Inflammatory macrophage treated with lipopolysaccharide for 1 hour (primary cell): ENCODE measurements at regions not wholly inside any gene's neighbourhood (a gene's known extent, or its start where the extent isn't known, plus 50 kb on each side); places are given as distances from the start of the nearest gene placed in this dataset.
"Not testable (repeated sequence)": the region's sequence is repeated elsewhere in the genome, so short reads cannot be mapped to it uniquely, and the experiment has no call there.

Experiments
- DNase-seq, 2 donors: peaks; one replicate each; pipeline ENCODE4 v3.0.0-alpha.2; 2020 to 2022

DNA sequence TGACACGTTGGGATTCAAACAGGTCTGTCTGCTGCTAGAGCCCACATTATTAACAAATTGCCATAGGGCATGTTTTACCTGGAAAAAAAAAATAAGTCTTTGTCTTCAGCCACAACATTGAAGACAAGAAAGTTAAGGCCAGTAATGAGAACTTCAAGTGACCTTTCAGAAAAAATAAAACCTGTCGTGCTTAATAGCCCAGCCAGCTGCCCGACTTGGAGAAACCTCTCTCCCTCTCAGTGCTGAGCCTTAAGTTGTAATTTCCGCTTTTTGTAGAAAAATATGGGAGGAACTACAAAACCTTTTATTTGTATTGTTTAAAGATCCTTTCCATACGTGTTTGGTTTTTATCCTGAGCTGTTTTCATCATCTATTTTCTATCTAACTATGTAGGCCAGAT, 454.3 kb upstream of the SLITRK6 start:
- DNase-seq = not testable (repeated sequence)

DNA sequence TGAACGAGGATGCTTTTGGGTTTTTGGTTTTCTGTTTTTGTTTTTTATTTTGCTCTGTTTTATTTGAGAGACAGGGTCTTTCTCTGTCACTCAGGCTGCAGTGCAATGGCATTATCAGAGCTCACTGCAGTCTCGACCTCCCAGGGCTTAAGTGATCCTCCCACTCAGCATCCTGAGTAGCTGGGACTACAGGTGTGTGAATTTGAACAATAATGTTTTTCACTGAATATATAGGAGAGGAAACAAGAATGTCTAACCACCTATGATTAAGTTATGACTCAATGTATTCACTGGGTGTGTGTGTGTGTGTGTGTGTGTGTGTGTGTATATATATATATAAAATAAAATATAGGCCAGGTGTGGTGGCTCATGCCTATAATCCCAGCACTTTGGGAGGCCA, 456.6 kb upstream of the SLITRK6 start:
- not testable (repeated sequence) for DNase-seq

DNA sequence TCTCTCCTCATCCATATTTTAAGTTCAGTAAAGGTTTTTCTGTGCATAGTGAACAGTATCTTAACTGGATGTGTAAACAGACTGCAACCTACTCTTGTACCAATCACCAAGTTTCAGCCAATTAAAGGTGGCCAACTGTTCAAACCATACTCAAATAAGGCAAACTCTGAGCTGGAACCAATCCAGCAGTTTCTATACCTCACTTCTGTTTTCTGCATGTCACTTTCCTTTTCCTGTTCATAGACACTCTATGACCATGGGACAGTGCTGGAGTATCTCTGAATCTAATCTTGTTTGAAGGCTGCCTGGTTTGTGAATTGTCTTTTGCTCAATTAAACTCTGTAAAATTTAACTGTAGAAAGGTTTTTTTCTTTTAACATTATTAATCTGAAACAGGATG, 470.3 kb upstream of the SLITRK6 start:
- no peak for DNase-seq

DNA sequence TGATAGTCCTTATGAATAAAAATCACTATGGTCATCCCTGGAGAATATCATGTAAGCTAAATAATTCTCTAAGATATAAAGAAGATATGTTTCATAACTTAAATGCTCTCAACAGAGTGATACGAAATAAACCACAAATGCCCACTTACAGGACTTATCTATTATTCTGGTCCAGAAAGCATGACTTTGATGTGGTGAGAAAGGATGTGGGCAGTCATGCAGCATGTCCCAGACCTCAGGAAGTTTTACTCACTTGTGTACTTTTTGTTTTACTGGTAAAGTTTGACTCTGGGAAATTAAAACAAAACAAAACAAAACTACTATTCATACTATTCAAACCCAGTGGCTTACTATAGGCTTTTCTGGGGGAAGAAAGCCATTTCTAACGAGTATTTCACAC, 483.2 kb upstream of the SLITRK6 start:
- DNase-seq = no peak

DNA sequence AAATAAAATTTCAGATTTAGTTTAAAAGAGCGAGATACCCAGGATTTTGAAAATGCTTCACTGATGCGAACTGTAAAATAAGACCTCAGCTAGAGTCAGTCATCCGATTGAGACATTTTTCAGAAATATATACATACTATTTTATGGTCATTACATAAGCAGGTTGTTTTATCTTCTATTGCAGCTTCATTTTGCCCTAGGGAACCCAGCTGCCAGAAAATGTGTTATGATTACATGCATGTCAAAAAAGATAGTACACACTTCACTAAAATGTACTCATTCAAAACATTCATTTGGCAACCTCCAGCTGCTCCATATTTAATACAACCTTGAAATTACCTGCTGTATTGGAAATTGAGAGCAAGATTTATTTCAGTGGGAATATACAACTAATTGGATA, 483.8 kb upstream of the SLITRK6 start:
- no peak for DNase-seq

DNA sequence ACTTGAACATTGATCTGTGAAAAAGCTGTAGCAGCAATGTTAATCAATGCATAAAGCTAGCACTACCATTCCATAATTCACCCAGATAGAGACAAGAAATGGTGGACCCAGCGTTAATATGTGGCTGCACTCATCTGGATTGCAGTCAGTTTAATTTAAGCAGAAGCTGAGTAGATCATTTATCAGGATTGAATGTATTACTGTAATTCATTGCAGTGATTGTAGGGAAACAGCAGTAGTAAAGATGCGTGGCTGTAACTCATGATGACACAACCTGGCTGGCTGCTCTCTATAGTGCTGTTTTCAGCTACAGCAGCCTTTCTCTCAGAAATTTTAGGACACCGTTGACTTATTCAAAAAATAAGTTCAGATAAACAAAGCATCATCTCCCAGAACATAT, 499.5 kb upstream of the SLITRK6 start:
- DNase-seq = no peak

DNA sequence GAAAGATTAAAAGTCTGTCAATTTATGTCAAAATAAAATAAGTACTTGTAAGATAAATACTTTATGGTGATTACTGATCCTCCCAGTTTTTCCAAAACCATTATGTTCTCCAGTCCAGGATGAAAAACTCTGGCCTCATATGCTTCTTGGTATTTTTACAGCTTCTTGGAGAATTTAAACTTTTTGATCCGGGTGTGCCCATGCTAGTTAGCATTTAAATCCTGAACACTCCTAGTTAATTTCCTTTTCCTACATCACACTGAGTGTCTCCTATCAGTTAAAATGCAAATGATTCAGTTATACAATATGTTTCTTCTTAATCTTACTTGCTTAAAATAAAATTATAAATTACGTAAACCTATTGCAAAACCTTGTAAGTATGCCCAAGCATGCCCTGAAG, 499.9 kb upstream of the SLITRK6 start:
- DNase-seq = no peak

DNA sequence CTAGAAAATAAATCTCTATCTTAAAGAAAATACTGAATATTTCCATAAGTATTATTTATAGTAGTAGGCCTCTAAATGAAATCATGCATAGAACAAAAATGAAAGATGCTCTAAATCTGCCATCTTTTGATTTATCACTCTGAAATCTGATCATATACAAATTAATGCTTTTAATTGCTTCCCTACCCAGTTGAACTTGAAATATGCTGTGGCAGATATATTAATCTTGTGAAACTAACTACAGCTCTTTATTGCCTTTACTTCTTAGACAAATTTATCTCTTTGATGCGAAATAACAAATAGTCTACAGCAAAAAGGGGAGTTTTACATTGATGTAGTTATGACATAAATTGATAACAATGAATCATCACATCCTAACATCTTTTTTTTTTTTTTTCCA, 510.7 kb upstream of the SLITRK6 start:
- no peak for DNase-seq

DNA sequence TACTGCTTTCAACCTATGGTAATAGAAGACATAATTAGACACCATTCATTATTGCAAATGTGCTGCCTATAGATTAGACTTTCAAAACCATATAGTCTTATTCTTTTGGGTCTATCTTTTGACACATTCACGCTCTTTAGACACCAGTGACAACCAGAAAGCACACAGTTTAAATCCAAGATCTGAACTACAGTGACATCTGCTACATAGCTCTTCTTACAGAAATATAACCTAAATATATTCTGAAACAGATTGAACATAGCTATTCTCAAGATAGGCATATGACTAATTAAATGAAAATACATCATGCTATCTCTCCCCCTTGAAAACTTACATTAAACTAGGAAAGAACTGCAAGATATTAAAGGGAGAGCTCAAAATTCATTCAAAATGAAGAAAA, 514.2 kb upstream of the SLITRK6 start:
- DNase-seq = no peak

DNA sequence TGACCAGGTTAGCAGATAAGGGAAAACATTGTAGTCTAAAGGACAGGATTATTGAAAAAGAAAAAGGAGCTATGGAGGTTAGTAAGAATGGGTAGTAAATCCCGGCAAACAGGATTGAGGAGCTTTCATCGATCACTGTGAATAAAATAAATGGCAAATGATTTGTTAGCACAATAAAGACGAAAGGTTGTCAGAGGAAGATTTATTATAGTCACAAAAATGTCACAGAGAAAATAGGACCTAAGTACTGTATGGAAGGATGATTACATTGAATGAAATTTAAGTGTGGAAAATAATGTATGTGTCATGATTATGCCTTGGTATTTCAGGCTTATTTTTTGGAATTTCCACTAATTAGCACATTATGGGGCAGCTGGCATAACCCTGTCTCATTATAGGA, 519.2 kb upstream of the SLITRK6 start:
- no peak for DNase-seq

DNA sequence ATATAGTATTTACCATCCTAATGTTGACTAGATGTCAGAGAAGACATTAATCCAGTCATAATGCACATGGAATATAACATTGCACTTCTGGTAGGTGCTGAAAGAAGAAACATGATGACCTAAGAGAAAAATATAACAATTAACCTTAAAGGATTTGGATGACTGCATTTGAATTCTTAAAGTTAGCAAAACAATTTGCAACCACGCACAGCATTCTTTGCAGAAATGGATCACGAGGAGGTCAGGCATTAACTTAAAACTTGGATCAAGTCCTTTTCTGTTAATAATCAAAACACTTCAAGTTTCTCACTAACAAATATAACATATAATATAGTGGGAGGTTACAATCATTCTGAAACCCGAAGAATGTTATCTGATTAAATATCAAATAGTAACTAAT, 525.0 kb upstream of the SLITRK6 start:
- no peak for DNase-seq

DNA sequence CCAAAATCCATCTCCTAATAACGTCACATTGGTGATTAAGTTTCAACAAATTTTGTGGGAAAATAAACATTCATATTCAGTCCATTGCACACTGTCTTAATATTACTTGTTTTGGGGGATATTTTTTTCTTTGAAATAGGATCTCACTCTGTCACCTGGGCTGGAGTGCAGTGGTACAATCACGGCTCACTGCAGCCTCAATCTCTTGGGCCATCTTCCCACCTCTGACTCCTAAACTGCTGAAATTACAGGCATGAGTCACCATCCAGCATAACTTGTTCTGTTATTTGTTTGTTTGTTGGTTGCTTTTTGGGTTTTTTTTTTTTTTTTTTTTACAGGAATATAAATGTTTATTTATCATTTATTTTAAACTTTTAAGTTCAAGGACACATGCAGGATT, 556.1 kb upstream of the SLITRK6 start:
- DNase-seq = no peak

DNA sequence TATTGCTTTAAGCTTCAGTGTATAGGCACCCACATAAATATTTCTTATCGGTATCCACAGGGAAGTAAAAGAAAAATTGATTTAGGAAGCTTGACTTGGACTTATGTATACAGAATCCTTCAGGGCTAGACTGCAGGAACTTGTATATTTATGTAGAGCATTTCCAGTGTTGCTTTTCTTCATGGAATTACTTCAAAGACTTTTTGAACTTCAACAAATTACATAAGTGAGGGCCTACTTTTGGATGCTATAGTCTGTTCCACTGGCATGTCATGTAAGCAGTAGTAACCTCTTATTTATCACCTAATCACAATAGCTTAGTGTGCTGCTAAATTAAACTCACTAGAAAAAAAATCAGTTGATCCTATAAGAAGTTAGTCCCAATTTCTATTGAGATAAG, 557.9 kb upstream of the SLITRK6 start:
- no peak for DNase-seq

DNA sequence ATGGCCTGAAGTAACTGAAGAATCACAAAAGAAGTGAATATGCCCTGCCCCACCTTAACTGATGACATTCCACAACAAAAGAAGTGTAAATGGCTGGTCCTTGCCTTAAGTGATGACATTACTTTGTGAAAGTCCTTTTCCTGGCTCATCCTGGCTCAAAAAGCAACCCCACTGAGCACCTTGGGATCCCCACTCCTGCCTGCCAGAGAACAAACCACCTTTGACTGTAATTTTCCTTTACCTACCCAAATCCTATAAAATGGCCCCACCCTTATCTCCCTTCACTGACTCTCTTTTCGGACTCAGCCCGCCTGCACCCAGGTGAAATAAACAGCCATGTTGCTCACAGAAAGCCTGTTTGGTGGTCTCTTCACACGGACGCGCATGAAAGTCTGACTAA, 564.5 kb upstream of the SLITRK6 start:
- DNase-seq = not testable (repeated sequence)

DNA sequence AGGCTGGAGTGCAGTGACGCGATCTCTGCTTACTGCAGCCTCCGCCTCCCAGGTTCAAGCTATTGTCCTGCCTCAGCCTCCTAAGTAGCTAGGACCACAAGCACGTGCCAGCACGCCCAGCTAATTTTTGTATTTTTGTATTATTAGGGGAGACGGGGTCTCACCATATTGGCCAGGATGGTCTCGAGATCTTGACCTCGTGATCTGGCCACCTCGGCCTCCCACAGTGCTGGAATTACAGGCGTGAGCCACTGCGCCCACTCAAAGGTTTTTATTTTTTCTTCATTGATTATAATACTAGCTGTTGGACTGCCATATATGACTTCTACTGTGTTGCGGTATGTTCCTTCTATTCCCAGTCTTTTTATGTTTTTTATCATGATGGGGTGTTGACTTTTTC, 569.7 kb upstream of the SLITRK6 start:
- DNase-seq = no peak

DNA sequence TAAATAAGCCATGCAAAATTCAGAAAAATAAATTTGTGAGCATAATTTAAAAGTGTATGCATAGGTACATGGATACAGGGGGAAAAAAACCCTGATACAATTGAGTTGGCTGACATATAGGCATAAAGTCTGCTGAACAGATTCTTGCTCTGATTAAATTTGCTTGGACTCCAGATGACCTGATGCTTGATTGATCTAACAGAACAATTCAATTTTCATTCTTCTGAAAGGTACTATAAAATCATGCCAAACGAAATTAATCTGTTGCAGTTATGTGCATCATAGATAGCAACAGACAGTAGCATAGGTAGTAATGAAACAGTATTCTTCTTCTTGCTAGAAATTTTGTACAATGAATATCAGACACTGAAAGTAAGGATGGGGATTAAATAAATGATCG, 578.2 kb upstream of the SLITRK6 start:
- no peak for DNase-seq

DNA sequence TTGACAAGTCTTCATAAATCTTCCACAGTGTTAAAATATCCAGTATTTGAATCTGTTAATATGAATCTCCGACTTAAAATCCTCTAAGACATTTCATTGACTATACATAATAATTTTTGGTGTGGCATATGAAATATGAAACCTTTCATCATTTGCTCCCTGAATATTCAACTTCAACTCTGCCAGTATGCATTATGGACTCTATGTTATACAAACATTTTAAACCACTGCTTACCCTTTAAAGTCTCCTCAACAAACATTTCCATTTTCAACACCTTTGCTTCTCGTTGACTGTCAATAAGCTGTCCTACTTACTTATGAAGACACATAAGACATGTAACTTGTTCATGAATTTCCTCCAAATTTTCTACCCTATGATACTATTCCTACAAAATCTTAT, 579.4 kb upstream of the SLITRK6 start:
- no peak for DNase-seq

DNA sequence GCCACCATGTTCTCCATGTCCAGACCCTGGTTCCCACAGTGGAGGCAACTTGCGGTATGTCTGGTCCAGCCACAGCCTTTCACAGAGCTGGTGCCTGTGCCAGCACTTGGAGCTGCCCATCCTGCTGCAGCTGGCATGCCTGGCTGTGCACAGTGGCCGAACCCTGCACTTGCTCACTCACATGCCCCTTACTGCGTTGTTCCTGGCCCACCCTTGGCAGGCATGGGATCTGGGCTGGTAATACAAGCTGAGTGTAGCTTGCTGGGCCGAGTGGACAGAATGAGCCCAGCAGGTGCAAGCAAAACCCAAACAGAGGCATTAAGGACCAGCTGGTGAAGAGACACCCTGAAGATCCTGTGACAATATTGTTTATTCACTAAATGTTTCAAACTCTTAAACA, 583.9 kb upstream of the SLITRK6 start:
- no peak for DNase-seq

DNA sequence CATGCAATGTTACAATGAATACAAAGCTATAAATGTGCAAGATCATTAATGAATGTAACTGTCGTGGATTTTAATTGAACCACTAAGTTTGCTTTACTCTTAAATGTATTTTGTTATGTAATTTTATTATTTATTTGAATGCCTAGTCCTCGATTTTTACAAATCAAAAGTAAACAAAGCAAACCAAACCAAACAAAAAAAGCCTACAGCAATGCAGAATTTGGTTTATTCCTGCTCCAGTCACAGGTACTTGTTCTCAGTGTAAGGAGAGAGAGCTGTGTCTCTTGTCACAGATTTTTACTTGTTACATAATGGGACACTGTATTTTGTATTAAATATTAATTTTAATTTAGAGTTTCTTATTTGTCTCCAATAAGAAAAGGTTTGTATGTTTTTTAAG, 584.3 kb upstream of the SLITRK6 start:
- DNase-seq = no peak

DNA sequence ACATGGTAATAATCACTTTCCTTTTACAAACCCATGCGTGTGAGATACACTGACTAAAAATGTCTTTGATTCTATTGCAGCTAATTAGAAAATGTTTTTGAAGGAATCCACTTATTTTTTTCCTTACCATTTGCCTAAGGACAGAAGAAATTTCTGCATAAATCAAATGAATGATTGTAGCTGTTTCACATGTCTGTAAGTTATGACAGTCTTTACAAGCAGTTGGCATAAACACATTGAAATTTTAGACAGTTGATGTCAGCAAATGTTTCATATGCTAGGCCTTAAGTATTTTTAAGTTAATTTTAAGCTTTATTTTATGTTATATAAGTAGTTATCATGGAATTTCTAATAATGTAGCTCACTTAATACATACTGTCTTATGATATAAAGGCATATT, 598.4 kb upstream of the SLITRK6 start:
- no peak for DNase-seq

DNA sequence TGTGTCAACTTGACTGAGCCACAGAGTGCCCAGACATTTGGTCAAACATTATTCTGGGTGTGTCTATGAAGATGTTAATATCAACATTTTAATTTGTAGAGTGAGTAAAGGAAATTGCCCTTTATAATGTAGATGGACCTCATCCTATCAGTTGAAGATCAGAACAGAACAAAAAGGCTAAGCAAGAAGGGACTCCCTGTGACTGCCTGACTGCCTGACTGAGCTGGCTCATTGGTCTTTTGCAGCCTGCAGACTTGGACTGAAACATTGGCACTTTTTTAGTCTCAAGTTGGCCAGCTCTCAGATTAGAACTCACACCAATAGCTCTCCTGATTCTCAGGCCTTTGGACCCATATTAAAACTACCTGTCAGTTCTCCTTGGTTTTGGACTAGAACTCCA, 600.4 kb upstream of the SLITRK6 start:
- DNase-seq = no peak

DNA sequence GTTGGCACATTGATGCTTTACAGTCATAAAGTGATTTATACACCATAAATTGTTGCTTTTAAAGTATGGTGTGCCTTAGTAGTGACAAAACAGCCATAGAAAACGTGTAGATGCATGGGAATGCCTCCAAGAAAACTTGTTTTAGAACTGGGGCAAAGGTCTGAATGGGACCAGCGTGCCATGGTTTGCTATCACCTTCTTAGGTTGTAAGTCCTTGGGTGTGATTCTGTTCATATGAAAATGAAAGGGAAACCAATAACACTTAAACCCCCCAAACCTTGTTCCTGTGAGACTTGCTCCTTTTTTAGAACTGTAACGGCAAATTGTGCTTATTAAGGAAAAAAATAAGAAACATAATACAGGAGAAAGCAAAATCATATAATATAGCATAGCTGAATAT, 603.3 kb upstream of the SLITRK6 start:
- DNase-seq = no peak

DNA sequence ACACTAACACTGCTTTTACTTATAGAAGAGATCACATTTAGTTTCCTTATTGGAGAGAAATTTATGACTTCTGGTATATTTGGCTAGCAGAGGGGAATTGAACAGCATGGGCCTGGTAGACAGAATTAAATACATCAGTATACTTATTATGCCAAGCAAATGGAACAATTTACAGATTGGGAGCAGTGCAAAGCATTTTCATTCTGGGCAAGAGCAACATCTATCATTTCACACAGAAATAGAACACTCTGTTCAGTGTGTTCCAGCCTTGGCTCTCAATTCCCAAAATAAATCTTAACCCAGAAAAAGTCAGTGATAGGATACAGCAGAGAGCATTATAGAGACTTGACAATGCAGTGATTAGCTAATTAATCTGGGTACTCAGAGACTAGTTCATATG, 604.0 kb upstream of the SLITRK6 start:
- DNase-seq = no peak

DNA sequence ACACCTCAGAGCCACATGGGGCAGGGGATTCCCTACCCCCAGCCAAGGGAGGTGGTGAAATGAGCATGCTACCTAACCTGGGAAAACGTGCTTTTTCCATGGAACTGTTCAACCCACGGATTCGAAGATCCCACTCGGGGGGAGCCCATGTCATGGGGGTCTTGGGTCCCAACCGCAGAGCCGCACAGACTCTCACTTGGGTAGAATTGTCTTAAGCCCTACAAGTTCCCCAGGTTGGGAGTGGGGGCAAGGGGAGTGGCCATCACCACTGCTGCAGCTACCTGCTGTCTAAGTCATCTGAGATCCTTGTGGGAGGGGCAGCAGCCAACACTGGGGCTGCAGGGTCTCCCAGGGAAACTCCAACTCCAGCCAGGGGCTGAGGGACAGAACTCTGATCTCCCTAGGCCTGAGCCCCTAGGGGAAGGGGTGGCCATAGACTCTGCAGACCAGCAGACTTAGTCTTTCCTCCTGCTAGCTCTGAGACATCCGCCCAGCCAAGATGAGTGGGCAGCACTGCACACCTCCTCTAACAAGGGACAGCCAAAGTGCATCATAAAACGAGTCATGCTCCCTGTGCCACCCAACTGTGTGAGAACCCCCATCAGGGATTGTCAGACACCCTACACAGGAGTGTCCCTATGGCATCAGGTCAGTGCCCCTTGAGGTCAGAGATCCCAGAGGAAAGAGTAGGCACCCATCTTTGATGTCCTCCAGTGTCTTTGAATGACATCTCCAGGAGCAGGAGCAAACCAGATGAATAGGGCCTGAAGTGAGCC, 610.4 kb upstream of the SLITRK6 start:
- no peak for DNase-seq

DNA sequence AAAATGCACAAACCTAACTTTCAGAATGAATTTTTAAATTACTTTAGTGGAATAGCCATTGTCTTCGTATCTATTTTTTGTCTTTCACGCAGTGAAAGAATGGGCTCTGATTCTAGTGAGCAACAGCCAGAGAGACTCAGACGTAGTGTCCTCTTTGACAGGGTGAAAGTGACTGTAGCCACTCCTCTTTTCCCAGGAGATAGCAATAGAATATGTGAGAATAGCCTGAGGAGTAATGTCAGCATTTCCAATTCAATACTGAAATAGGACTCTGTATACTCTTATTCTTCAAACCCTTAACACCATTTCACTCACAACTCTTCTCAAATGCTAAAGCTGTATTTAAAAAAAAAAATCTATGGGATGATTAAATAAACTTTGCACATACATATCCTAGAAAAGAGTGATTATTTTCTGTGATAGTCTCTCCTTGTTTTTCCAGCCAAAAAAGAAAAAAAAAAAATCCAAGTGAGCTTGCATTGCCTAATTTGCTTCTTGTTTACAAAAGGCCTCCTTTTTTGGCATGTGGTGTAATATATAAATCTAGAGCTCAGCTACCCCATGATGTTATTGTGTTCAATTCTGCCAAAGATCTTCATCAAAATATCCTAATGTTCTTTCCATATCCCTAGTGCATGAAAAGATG, 626.1 kb upstream of the SLITRK6 start:
- no peak for DNase-seq
